ENCODE measurements at regions not wholly inside any gene's neighbourhood (a gene's known extent, or its start where the extent isn't known, plus 50 kb on each side); places are given as distances from the start of the nearest gene placed in this dataset.
A peak's percentile ranks its signal among the peaks of the same experiment; 100 is the strongest.

GRCh38 chr13:85537601-85538000 is 261.6 kb downstream of the SLITRK6 start:
- TF ChIP-seq CTCF (IDR thresholded peaks at IDR 0.05; ENCODE audit: low read depth, low read length): no peak
- CTCF ChIA-PET: no interaction called here
- DNase-seq (ENCODE audit: low read depth, low spot score): no peak

GRCh38 chr13:85536706-85537105 is 262.5 kb downstream of the SLITRK6 start:
- Histone ChIP-seq H3K27me3 (ENCODE audit: control insufficient read depth, insufficient read depth, low read length) (no peaks in the 10 kb centered on the region), H3K9me3 (ENCODE audit: control insufficient read depth, insufficient read depth, low read length) (no peaks in the 10 kb centered on the region), H3K4me3 (ENCODE audit: low read depth, low read length) (no peak overlapping the region), H3K27ac (ENCODE audit: low read depth, low read length) (no peak overlapping the region)
- POLR2A ChIA-PET: no interaction called here
- DNase-seq (ENCODE audit: low read depth, low spot score): no peak
- CTCF ChIA-PET: interaction anchor here (0.6 kb wide), 1 partner anchor 365 kb away, joined by 3 read pairs; no protein-coding TSS in a partner anchor
- TF ChIP-seq CTCF (IDR thresholded peaks at IDR 0.05; ENCODE audit: low read depth, low read length): no peak

More at GRCh38 chr13:85537601-85538000, 261.6 kb downstream of the SLITRK6 start:
- no peak overlapping the region for H3K27ac ChIP-seq (ENCODE audit: low read depth, low read length)
- no peaks in the 10 kb centered on the region for H3K9me3 ChIP-seq (ENCODE audit: control insufficient read depth, insufficient read depth, low read length)
- POLR2A ChIA-PET: no interaction called here
- no peaks in the 10 kb centered on the region for H3K27me3 ChIP-seq (ENCODE audit: control insufficient read depth, insufficient read depth, low read length)
- no peak overlapping the region for H3K4me3 ChIP-seq (ENCODE audit: low read depth, low read length)

GRCh38 chr13:85535316-85536084 is 263.7 kb downstream of the SLITRK6 start:
- DNase-seq (ENCODE audit: low read depth, low spot score): no peak
- no peak for TF ChIP-seq CTCF (IDR thresholded peaks at IDR 0.05; ENCODE audit: low read depth, low read length)
- POLR2A ChIA-PET: no interaction called here
- no peaks in the 10 kb centered on the region for H3K27me3 ChIP-seq (ENCODE audit: control insufficient read depth, insufficient read depth, low read length)
- no peaks in the 10 kb centered on the region for H3K9me3 ChIP-seq (ENCODE audit: control insufficient read depth, insufficient read depth, low read length)
- CTCF ChIA-PET: interaction anchor here (0.6 kb wide), 1 partner anchor 168 kb away, joined by 3 read pairs; no protein-coding TSS in a partner anchor
- H3K27ac ChIP-seq (ENCODE audit: low read depth, low read length): no peak overlapping the region
- H3K4me3 ChIP-seq (ENCODE audit: low read depth, low read length): no peak overlapping the region

GRCh38 chr13:85533911-85534310 is 265.3 kb downstream of the SLITRK6 start:
- DNase-seq (ENCODE audit: low read depth, low spot score): no peak
- TF ChIP-seq CTCF (IDR thresholded peaks at IDR 0.05; ENCODE audit: low read depth, low read length): no peak
- H3K27ac ChIP-seq (ENCODE audit: low read depth, low read length): no peak overlapping the region
- H3K4me3 ChIP-seq (ENCODE audit: low read depth, low read length): no peak overlapping the region
- POLR2A ChIA-PET: no interaction called here
- CTCF ChIA-PET: no interaction called here
- no peaks in the 10 kb centered on the region for H3K27me3 ChIP-seq (ENCODE audit: control insufficient read depth, insufficient read depth, low read length)
- no peaks in the 10 kb centered on the region for H3K9me3 ChIP-seq (ENCODE audit: control insufficient read depth, insufficient read depth, low read length)

GRCh38 chr13:85529218-85529594 is 270.0 kb downstream of the SLITRK6 start:
- no peak for DNase-seq (ENCODE audit: low read depth, low spot score)
- Histone ChIP-seq H3K9me3 (ENCODE audit: control insufficient read depth, insufficient read depth, low read length) (no peaks in the 10 kb centered on the region), H3K4me3 (ENCODE audit: low read depth, low read length) (no peak overlapping the region), H3K27me3 (ENCODE audit: control insufficient read depth, insufficient read depth, low read length) (no peaks in the 10 kb centered on the region), H3K27ac (ENCODE audit: low read depth, low read length) (peak overlapping the region; percentile 48)
- ChIA-PET CTCF (no interaction called here), POLR2A (interaction anchor here (1.9 kb wide), 1 partner anchor 32 kb away, joined by 10 read pairs; no protein-coding TSS in a partner anchor)
- no peak for TF ChIP-seq CTCF (IDR thresholded peaks at IDR 0.05; ENCODE audit: low read depth, low read length)
